Fibroblast of lung (primary cell): ENCODE measurements at regions not wholly inside any gene's neighbourhood (a gene's known extent, or its start where the extent isn't known, plus 50 kb on each side); places are given as distances from the start of the nearest gene placed in this dataset.

Source experiments
- DNase-seq, 2 donors: peaks; one replicate each; pipeline versions ENCODE4 v3.0.0 to v3.0.0-alpha.2; 2010; ENCODE audit warnings: low read depth in 2 of 2
- H2AFZ ChIP-seq: 2 replicates; pipeline ENCODE4 v1.5.1; 2012; ENCODE audit warnings: low read length, control low read depth, inconsistent platforms
- H3K27ac ChIP-seq: 2 replicates; pipeline ENCODE4 v1.5.1; 2011; ENCODE audit warnings: low read length, control low read depth; ENCODE audit not compliant: insufficient read depth
- H3K27me3 ChIP-seq: 2 replicates; pipeline ENCODE4 v1.5.1; 2011; ENCODE audit warnings: mild to moderate bottlenecking, low read length; ENCODE audit not compliant: control insufficient read depth, insufficient read depth
- H3K36me3 ChIP-seq: 2 replicates; pipeline ENCODE4 v1.5.1; 2011; ENCODE audit warnings: low read length; ENCODE audit not compliant: control insufficient read depth, insufficient read depth
- H3K4me1 ChIP-seq: 2 replicates; pipeline ENCODE4 v1.5.1; 2011; ENCODE audit warnings: low read length; ENCODE audit not compliant: control insufficient read depth, insufficient read depth; ENCODE audit errors: extremely low read depth
- H3K4me2 ChIP-seq: 2 replicates; pipeline ENCODE4 v1.5.1; 2011; ENCODE audit warnings: low read length, control low read depth; ENCODE audit not compliant: insufficient read depth; ENCODE audit errors: extremely low read depth
- H3K4me3 ChIP-seq, 4 experiments: fragments of 200-600 bp in 1 of 4; sonication (generic) in 1 of 4; replicated peaks in 1 of 4; 2 replicates each; pipeline ENCODE4 v1.5.1; 2011 to 2016; ENCODE audit warnings: low read length in 4 of 4, low read depth in 3 of 4, mild to moderate bottlenecking in 3 of 4, control low read depth in 2 of 4, inconsistent platforms in 1 of 4, mixed read lengths in 1 of 4; ENCODE audit not compliant: insufficient read depth in 1 of 4; ENCODE audit errors: control extremely low read depth in 1 of 4
- H3K79me2 ChIP-seq: 2 replicates; pipeline ENCODE4 v1.5.1; 2012; ENCODE audit warnings: mild to moderate bottlenecking, low read length, inconsistent platforms; ENCODE audit not compliant: control insufficient read depth, insufficient read depth
- H3K9ac ChIP-seq: 2 replicates; pipeline ENCODE4 v1.5.1; 2011; ENCODE audit warnings: mild to moderate bottlenecking, low read length, control low read depth; ENCODE audit not compliant: insufficient read depth
- H3K9me3 ChIP-seq: 2 replicates; pipeline ENCODE4 v1.5.1; 2012; ENCODE audit warnings: low read depth, low read length; ENCODE audit not compliant: control insufficient read depth, insufficient read depth
- H4K20me1 ChIP-seq: 2 replicates; pipeline ENCODE4 v1.5.1; 2011; ENCODE audit warnings: low read length; ENCODE audit not compliant: control insufficient read depth, insufficient read depth; ENCODE audit errors: extremely low read depth
- EZH2 ChIP-seq: IDR thresholded peaks from 2 replicates; pipeline ENCODE4 v1.5.1; 2012; ENCODE audit warnings: low read length, control low read depth, mild to moderate bottlenecking; ENCODE audit errors: missing control alignments
- TF ChIP-seq, protein P1 (sequence below), 2 donors: IDR thresholded peaks in 1 of 2; conservative IDR thresholded peaks in 1 of 2; 1 replicate in 1 of 2; 2 replicates in 1 of 2; pipeline ENCODE4 v1.5.1; 2011 to 2012; ENCODE audit warnings: low read length in 2 of 2, control low read depth in 1 of 2, inconsistent platforms in 1 of 2, low read depth in 1 of 2, mild to moderate bottlenecking in 1 of 2

DNA sequence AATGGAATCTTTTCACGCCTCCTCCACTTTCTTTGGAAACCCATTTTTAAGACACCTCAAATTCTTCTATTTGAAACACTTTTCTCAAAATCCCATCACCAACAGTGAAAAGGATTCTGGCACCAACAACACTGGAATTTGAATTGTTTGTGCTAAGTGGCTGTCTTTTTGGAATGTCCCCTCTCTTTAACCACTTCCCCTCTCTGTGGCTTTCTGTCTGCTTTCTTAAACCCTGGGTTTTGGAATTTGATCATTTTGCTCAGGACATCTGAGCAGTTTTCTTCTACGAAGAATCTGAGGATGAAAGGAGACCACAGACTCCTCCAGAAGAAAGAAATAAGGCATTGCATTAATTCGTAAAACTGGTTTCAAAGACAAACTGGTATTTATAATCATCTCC lies 89.0 kb downstream of the MXRA5 start:
- H3K27me3 ChIP-seq: no peaks in the 10 kb centered on the region

DNA sequence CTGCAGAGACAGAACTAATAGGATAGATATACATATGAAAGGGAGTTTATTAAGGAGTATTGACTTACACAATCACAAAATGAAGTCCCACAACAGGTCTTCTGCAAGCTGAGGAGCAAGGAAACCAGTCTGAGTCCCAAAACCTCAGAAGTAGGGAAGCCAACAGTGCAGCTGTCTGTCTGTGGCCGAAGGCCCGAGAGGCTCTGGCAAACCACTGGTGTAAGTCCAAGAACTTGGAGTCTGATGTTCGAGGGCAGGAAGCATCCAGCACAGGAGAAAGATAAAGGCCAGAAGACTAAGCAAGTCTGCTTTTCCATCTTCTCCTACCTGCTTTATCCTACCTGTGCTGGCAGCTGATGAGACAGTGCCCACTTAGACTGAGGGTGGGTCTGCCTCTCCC lies 89.6 kb downstream of the MXRA5 start:
- no peak overlapping the region for H3K9ac ChIP-seq
- no peaks in the 10 kb centered on the region for H3K27me3 ChIP-seq
- H3K4me3 ChIP-seq: no peak overlapping the region
- H3K4me2 ChIP-seq: no peak overlapping the region
- no peak overlapping the region for H2AFZ ChIP-seq
- no peaks in the 10 kb centered on the region for H3K79me2 ChIP-seq
- H3K27ac ChIP-seq: no peak overlapping the region
- TF ChIP-seq EZH2: no peak
- TF ChIP-seq, protein P1, sequence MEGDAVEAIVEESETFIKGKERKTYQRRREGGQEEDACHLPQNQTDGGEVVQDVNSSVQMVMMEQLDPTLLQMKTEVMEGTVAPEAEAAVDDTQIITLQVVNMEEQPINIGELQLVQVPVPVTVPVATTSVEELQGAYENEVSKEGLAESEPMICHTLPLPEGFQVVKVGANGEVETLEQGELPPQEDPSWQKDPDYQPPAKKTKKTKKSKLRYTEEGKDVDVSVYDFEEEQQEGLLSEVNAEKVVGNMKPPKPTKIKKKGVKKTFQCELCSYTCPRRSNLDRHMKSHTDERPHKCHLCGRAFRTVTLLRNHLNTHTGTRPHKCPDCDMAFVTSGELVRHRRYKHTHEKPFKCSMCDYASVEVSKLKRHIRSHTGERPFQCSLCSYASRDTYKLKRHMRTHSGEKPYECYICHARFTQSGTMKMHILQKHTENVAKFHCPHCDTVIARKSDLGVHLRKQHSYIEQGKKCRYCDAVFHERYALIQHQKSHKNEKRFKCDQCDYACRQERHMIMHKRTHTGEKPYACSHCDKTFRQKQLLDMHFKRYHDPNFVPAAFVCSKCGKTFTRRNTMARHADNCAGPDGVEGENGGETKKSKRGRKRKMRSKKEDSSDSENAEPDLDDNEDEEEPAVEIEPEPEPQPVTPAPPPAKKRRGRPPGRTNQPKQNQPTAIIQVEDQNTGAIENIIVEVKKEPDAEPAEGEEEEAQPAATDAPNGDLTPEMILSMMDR (conservative IDR thresholded peaks at IDR 0.05 in 1 of 2, IDR thresholded peaks at IDR 0.05 in 1 of 2; ENCODE audit: low read depth in 1 of 2, low read length in 2 of 2): no peak
- no peaks in the 10 kb centered on the region for H3K4me1 ChIP-seq
- H3K9me3 ChIP-seq: no peaks in the 10 kb centered on the region
- H4K20me1 ChIP-seq: no peaks in the 10 kb centered on the region
- no peaks in the 10 kb centered on the region for H3K36me3 ChIP-seq
- no peak for DNase-seq

More for the DNA sequence above, 89.0 kb downstream of the MXRA5 start:
- H3K36me3 ChIP-seq: no peaks in the 10 kb centered on the region
- no peaks in the 10 kb centered on the region for H4K20me1 ChIP-seq
- H3K9me3 ChIP-seq: no peaks in the 10 kb centered on the region
- no peak overlapping the region for H2AFZ ChIP-seq
- peak in 1 of 2 donors; percentile 56 for DNase-seq
- no peak overlapping the region for H3K27ac ChIP-seq
- no peak overlapping the region for H3K9ac ChIP-seq
- no peak for TF ChIP-seq EZH2
- TF ChIP-seq, protein P1 (conservative IDR thresholded peaks at IDR 0.05 in 1 of 2, IDR thresholded peaks at IDR 0.05 in 1 of 2; ENCODE audit: low read depth in 1 of 2, low read length in 2 of 2): no peak
- H3K4me1 ChIP-seq: no peaks in the 10 kb centered on the region
- no peak overlapping the region for H3K4me3 ChIP-seq
- H3K4me2 ChIP-seq: no peak overlapping the region
- no peaks in the 10 kb centered on the region for H3K79me2 ChIP-seq

DNA sequence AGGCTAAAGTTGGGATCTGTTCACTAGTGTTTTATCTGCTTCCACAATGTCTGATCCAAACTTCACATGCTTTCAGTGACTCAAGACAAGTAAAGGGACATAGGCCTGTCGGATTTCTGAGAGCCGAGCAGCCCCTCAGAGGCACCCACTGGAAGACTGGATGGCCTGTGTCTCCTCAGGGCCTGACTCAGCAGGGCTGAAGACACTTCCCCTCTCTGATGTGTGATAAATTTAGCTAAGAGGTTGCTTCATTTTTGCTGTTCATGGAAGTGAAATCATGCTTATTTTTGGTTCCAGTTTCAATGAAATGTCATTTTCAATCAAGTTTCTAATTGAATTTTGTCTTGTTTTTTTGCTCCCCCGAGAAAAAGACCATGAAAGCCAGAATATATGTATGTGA lies 93.7 kb downstream of the MXRA5 start:
- DNase-seq: peak in 1 of 2 donors; percentile 13
- H3K4me1 ChIP-seq: no peaks in the 10 kb centered on the region
- no peaks in the 10 kb centered on the region for H3K79me2 ChIP-seq
- no peak overlapping the region for H2AFZ ChIP-seq
- no peaks in the 10 kb centered on the region for H4K20me1 ChIP-seq
- no peaks in the 10 kb centered on the region for H3K36me3 ChIP-seq
- TF ChIP-seq EZH2: no peak
- TF ChIP-seq, protein P1 (conservative IDR thresholded peaks at IDR 0.05 in 1 of 2, IDR thresholded peaks at IDR 0.05 in 1 of 2; ENCODE audit: low read depth in 1 of 2, low read length in 2 of 2): no peak
- no peaks in the 10 kb centered on the region for H3K27me3 ChIP-seq
- no peak overlapping the region for H3K4me3 ChIP-seq
- H3K9ac ChIP-seq: no peak overlapping the region
- no peak overlapping the region for H3K4me2 ChIP-seq
- no peaks in the 10 kb centered on the region for H3K9me3 ChIP-seq
- no peak overlapping the region for H3K27ac ChIP-seq
